SKM-1 (cell line): ENCODE measurements at regions not wholly inside any gene's neighbourhood (a gene's known extent, or its start where the extent isn't known, plus 50 kb on each side); places are given as distances from the start of the nearest gene placed in this dataset.

Experiments
- DNase-seq: peaks from one replicate; lab custom pipeline; 2025; ENCODE audit not compliant: unreplicated experiment; lab: John Stamatoyannopoulos, UW

GRCh38 chr18:75926811-75927210 is 499.3 kb upstream of the SMIM21 start:
- no peak for DNase-seq

GRCh38 chr18:75923169-75923568 is 495.7 kb upstream of the SMIM21 start:
- DNase-seq: no peak

- no peak for DNase-seq
These were observed 489.1 kb upstream of the SMIM21 start for GRCh38 chr18:75916624-75916982.

GRCh38 chr18:75915941-75916623 is 488.6 kb upstream of the SMIM21 start:
- DNase-seq: no peak

GRCh38 chr18:75912829-75913228 is 485.3 kb upstream of the SMIM21 start:
- DNase-seq: no peak

- no peak for DNase-seq
These were observed 476.9 kb upstream of the SMIM21 start for GRCh38 chr18:75904416-75904815.

GRCh38 chr18:75898651-75899050 is 471.1 kb upstream of the SMIM21 start:
- no peak for DNase-seq

- no peak for DNase-seq
These were observed 469.9 kb upstream of the SMIM21 start for GRCh38 chr18:75897386-75897785.

- DNase-seq: no peak
These were observed 469.4 kb upstream of the SMIM21 start for GRCh38 chr18:75896865-75897264.

GRCh38 chr18:75895135-75895534 is 467.6 kb upstream of the SMIM21 start:
- no peak for DNase-seq

GRCh38 chr18:75884728-75885127 is 457.2 kb upstream of the SMIM21 start:
- no peak for DNase-seq

- DNase-seq: no peak
These were observed 453.5 kb upstream of the SMIM21 start for GRCh38 chr18:75880925-75881504.

GRCh38 chr18:75880266-75880665 is 452.8 kb upstream of the SMIM21 start:
- DNase-seq: no peak

GRCh38 chr18:75879196-75879595 is 451.7 kb upstream of the SMIM21 start:
- no peak for DNase-seq

GRCh38 chr18:75875559-75875958 is 448.1 kb upstream of the SMIM21 start:
- DNase-seq: no peak

GRCh38 chr18:75874401-75875089 is 447.0 kb upstream of the SMIM21 start:
- DNase-seq: no peak

- no peak for DNase-seq
These were observed 444.1 kb upstream of the SMIM21 start for GRCh38 chr18:75871596-75871995.

- no peak for DNase-seq
These were observed 441.7 kb upstream of the SMIM21 start for GRCh38 chr18:75869162-75869561.

GRCh38 chr18:75868031-75868430 is 440.5 kb upstream of the SMIM21 start:
- no peak for DNase-seq

GRCh38 chr18:75865639-75866038 is 438.1 kb upstream of the SMIM21 start:
- no peak for DNase-seq

GRCh38 chr18:75864816-75865215 is 437.3 kb upstream of the SMIM21 start:
- DNase-seq: no peak

- DNase-seq: no peak
These were observed 436.2 kb upstream of the SMIM21 start for GRCh38 chr18:75863696-75864095.
